ENCODE measurements at regions not wholly inside any gene's neighbourhood (a gene's known extent, or its start where the extent isn't known, plus 50 kb on each side); places are given as distances from the start of the nearest gene placed in this dataset.
A peak's percentile ranks its signal among the peaks of the same experiment; 100 is the strongest.
"Not testable (repeated sequence)": the region's sequence is repeated elsewhere in the genome, so short reads cannot be mapped to it uniquely, and the experiment has no call there.

DNA sequence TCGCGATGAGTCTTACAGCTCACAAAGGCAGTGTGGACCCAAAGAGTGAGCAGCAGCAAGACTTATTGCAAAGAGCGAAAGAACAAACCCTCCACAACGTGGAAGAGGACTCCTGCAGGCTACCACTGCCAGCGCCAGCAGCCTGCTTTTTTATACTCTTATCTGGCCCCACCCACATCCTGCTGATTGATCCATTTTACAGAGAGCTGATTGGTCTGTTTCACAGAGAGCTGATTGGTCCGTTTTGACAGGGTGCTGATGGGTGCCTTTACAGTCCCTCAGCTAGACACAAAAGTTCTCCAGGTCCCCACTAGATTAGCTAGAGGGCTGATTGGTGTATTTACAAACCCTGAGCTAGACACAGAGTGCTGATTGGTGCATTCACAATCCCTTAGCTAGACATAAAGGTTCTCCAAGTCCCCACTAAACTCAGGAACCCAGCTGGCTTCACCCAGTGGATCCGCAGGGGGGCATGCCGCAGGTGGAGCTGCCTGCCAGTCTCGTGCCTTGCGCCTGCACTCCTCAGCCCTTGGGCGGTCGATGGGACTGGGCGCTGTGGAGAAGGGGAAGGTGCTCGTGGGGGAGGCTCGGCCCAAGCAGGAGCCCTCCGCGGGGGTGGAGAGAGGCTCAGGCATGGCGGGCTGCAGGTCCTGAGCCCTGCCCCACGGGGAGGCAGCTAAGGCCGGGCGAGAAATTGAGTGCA lies 75.7 kb downstream of the QDPR start:
- DNase-seq (ENCODE audit: low spot score), result not testable (repeated sequence)

DNA sequence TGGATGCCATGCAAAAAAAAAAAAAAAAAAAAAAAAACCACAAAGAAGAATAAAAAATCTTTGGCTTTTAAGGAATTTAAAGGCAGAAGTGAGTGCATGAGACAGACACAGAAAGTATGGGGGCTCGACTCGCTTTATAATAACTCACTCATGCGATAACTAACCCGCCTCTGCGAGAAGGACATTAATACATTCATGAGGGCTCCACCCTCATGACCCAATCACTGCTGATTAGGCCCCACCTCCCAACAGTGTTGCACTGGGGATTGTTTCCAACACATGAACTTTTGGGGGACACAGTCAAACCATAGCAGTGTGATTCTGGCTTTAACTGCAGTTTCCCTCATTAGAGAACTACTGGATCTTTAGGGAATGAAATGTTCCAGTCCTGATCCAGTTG lies 78.1 kb downstream of the QDPR start:
- no peak for DNase-seq (ENCODE audit: low spot score)

DNA sequence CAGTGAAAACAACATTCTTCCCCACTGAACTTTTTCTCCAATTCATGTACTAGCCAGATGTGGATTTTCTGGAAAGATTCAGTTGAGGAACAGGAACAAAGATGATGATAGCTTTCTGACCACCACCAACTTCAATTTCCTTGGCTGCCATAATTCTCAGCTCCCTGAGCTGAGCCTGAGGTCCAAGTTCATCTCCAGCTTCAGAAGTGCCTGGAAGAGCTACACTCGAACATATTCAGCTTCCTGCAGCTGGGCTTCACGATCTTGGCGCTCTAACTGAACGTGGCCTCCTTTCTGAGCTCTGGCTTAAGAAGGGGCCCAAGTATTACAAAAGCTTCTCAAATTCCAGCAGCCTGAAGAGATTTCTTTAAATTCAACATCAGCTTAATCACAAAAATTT lies 83.9 kb downstream of the QDPR start:
- no peak for DNase-seq (ENCODE audit: low spot score)

DNA sequence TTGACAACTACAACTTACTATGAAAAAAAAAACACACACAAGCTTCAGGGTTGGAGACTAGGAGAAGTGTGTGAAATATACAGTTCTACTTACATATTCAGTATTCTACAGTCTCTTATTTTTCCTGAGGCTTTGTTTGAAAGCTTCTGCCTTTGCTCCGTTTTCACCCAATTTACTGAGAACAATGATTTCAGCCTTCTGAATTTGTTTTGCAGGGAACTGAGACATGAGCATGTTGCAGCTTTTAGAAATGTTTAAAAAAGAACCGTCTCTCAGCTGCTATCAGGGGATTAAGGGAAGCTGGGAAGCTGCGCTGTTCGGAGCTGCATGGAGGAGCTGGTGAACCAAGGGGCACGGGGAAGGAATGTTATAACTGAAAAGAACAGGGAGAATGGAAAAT lies 85.7 kb downstream of the QDPR start:
- DNase-seq (ENCODE audit: low spot score), result no peak

DNA sequence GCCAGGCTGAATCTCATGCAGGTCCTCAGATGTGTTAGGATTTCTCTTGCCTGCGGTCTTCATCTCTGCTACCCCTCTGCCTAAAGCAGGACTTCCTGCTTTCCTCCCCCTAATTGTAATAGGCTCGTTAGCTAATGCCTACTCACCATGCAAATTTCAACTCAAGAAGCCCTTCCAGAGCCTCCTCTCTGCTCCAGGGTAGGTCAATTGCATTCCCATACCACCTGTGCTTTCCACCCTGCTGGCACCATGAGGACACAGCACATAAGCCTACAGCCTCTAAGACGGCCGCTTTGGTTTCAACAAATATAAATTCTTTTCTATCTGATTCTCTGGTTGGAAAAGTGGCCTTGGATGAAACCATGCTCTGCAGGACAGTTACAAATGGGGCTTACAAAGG lies 93.9 kb downstream of the QDPR start:
- DNase-seq (ENCODE audit: low spot score), result no peak

- no peak for DNase-seq (ENCODE audit: low spot score)
Measured at GRCh38 chr4:17414392-17414791, 97.5 kb downstream of the QDPR start.

DNA sequence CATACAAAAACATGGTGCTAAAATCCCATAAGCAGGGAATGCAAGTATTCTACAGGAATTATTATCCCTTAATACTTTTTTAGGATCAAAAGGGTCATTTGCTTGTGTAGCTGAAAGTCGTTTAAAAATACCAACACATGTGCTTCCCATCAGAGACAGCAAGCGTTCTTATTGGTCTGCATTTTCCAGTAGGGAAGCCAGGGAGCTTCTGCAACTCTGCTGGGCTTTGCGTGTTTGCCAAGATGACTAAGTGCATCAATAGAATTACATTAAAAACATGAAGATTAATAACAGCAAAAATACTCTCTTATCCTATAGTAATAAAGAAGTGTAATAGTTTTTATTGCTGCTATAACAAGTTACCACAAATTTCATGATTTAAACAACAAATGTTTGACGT lies 111.2 kb downstream of the QDPR start:
- DNase-seq (ENCODE audit: low spot score), result peak; percentile 26

GRCh38 chr4:17398805-17399204 lies 113.1 kb downstream of the QDPR start:
- DNase-seq (ENCODE audit: low spot score), result no peak

GRCh38 chr4:17398035-17398434 lies 113.9 kb downstream of the QDPR start:
- peak; percentile 13 for DNase-seq (ENCODE audit: low spot score)

DNA sequence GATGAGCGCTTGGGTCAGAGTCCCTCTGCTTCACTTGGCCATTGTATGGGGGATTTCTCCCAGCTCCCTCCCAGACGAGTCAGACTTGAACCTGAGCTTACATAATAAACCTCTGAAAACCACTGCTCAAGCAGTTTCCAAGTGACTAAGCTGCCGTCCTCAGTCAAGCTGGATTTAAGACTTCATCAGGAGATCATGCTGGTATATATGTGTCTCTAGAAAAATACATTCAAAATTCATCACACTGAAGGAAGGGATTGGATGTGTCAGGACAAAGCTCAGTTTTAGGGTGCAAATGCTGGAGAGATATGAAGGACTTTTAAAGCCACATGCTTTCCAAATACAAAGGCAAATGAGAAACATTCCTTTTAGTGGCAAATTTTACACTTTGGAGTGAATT lies 114.3 kb downstream of the QDPR start:
- peak; percentile 9 for DNase-seq (ENCODE audit: low spot score)

- DNase-seq (ENCODE audit: low spot score), result peak; percentile 23
Measured at GRCh38 chr4:17385403-17385802, 126.5 kb downstream of the QDPR start.

GRCh38 chr4:17380347-17380746 lies 131.5 kb downstream of the QDPR start:
- DNase-seq (ENCODE audit: low spot score), result no peak

DNA sequence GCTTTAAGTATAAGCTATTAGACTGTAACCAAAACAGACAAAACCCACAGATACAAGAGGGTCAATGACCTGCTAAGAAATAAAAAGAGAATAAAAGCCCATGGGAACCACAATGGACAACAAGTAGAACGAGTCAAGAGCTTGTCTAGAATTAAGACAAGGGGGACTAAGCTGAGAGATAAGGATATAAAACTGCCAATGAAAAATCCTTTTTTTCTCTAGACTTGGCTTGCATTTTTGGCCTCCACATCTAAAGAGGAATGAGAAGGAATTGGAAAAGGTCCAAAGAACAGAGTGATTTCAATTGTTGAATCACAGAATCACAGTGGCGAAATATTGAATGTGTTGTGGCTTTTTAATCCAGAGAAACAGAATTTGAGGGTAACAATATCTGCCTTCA lies 135.7 kb downstream of the QDPR start:
- DNase-seq (ENCODE audit: low spot score), result no peak

- DNase-seq (ENCODE audit: low spot score), result no peak
Measured at GRCh38 chr4:17373666-17374065, 138.2 kb downstream of the QDPR start.

DNA sequence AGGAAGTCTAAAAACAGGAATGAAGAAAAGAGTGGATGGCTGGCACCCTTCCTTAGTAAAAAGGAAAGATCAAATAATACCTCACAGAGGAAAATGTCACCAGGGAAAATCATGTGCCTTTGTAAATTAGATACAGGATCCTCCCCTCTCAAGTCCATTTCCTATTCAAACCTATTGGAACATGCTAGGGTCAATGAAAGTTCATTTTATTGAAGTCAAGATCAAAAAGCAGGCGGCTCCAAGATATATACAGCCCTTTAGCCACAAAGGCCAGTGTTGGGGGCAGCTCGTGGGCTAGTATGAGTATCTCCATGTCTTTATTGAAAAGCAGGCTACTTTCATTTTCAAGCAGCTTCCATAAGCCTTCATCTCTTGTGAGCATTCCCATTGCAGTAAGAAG lies 141.1 kb downstream of the QDPR start:
- DNase-seq (ENCODE audit: low spot score), result no peak

- no peak for DNase-seq (ENCODE audit: low spot score)
Measured at GRCh38 chr4:17368408-17368807, 143.5 kb downstream of the QDPR start.

GRCh38 chr4:17367201-17367600 lies 144.7 kb downstream of the QDPR start:
- no peak for DNase-seq (ENCODE audit: low spot score)

- peak; percentile 34 for DNase-seq (ENCODE audit: low spot score)
Measured at GRCh38 chr4:17366496-17366895, 145.4 kb downstream of the QDPR start.

- no peak for DNase-seq (ENCODE audit: low spot score)
Measured at GRCh38 chr4:17362430-17362829, 149.5 kb downstream of the QDPR start.

DNA sequence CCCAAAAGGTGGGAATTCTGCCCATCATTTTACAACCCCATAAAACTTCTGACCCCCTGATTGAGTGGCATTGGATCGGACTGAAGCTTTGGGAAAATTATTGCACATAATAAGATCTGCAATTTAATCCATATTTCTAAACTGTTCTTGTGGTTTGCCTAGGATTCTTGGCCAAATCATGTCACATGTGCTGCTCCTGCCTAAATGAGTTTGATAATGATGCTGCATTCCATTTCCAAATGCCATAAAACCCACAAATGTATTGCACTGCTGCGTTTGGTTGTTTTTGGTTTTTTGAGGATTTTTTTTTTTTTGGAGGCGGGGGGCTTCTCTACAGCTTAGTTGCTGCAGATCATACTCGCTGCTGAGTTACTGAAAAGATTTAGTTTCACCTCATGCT lies 153.6 kb downstream of the QDPR start:
- DNase-seq (ENCODE audit: low spot score), result peak; percentile 20

GRCh38 chr4:17356926-17357325 lies 155.0 kb downstream of the QDPR start:
- no peak for DNase-seq (ENCODE audit: low spot score)

DNA sequence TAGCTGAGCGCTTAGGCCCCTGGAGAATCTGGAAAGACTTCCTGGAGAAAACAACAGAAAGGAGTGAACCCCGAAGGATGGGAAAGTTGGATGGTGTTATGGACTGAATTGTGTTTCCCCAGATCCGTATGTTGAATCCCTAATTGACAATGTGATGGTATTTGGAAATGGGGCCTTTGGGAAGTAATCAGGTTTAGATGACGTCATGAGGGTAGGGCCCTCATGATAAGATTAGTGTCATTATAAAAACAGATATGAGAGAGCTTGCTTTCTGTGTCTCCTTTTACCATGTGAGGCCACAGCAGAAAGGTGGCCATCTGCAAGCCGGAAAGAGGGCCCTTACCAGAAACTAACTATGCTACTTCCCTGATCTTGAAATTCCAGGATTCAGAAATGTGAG lies 159.5 kb downstream of the QDPR start:
- no peak for DNase-seq (ENCODE audit: low spot score)

DNA sequence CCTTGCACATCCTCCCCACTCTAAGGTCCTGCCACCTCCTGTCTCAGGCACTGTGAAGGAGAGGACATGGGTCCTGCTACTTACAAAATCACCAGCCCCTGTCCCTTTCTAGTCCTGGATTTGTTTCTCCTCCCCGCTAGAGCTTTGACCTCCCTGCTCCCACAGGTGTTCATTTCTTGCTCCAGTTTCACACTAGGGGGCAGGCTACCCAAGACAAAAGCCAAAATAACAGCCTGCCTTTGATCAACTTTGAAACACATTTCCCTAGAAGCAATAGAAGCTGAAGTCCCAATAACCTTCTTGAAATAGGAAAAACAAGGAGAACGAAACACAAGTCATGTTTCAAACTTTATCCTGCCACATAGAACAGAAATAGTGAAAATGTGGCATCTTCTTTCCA lies 164.4 kb downstream of the QDPR start:
- peak; percentile 72 for DNase-seq (ENCODE audit: low spot score)

DNA sequence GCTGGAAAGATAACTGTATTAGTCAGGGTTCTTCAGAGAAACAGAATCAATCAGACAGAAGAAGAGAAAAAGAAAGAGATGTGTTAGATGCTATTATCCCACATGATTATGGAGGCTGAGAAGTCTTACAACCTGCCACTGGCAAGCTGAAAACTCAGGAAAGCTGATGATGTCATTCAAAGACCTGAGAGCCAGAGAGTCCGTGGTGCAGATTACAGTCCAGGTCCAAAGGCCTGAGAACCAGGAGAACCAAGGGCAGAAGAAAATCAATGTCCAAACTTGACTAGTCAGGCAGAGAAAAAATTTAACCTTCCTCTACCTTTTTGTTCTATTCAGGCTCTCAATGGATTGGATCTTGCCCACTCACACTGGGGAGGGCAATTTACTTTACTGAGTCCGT lies 172.5 kb downstream of the QDPR start:
- DNase-seq (ENCODE audit: low spot score), result no peak

GRCh38 chr4:17336986-17337385 lies 174.9 kb downstream of the QDPR start:
- DNase-seq (ENCODE audit: low spot score), result no peak

Data from GM03348 (cell line).